ENCODE measurements at regions not wholly inside any gene's neighbourhood (a gene's known extent, or its start where the extent isn't known, plus 50 kb on each side); places are given as distances from the start of the nearest gene placed in this dataset.

DNA sequence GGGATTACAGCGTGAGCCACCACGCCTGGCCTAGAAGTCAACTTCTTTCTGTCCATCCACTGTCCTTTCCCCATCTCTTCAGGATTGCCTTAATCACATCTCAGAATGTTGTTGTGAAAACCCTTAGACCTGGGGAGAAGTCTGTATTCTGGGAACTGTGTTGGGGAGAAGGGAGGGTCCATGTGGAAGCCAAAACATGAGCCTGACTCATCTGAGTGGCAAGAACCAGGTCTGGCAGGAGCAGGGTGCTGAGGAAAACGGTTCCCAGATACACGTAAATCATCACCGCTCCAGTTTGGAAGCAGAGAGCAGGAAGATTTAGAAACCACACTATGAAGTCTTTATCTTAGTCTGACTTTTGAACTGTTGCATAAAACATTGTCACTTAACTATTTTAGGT is 245.6 kb upstream of the RGS6 start (continued):
- TF ChIP-seq ETS1 (IDR thresholded peaks at IDR 0.05), result no peak
- no peak for TF ChIP-seq POLR2AphosphoS5 (IDR thresholded peaks at IDR 0.05; ENCODE audit: low read depth)
- TF ChIP-seq STAT1 (IDR thresholded peaks at IDR 0.05; ENCODE audit: unreplicated experiment), result no peak
- TF ChIP-seq ZNF331 (CRISPR knock-in tag; IDR thresholded peaks at IDR 0.05; ENCODE audit: low read depth), result no peak

- H3K4me3 ChIP-seq, result no peak overlapping the region
- no peak overlapping the region for H3K4me2 ChIP-seq
- no peaks in the 10 kb centered on the region for H3K79me2 ChIP-seq (replicated peaks; ENCODE audit: insufficient read depth)
- H3K27me3 Mint-ChIP-seq (ENCODE audit: insufficient read depth, low read depth, poor library complexity), result peaks cover 8% of the 10 kb centered on the region
- H3K4me1 Mint-ChIP-seq, result no peaks in the 10 kb centered on the region
- H3K9me2 ChIP-seq (ENCODE audit: insufficient read depth), result no peaks in the 10 kb centered on the region
- no peaks in the 10 kb centered on the region for H3K36me3 ChIP-seq (ENCODE audit: insufficient read depth)
- peaks cover 26% of the 10 kb centered on the region for H3K36me3 Mint-ChIP-seq (ENCODE audit: low read depth)
- no peaks in the 10 kb centered on the region for H3K27me3 ChIP-seq (ENCODE audit: insufficient read depth)
- no peak overlapping the region for H2AFZ ChIP-seq
- H3K4me3 Mint-ChIP-seq, result no peak overlapping the region
- TF ChIP-seq ETS1 (IDR thresholded peaks at IDR 0.05) (no peak), EZH2 (IDR thresholded peaks at IDR 0.05; ENCODE audit: low read depth, unreplicated experiment) (no peak)
- no peaks in the 10 kb centered on the region for H3F3A ChIP-seq (replicated peaks; ENCODE audit: low read depth)
- peaks cover 7% of the 10 kb centered on the region for H4K20me1 ChIP-seq (replicated peaks; ENCODE audit: insufficient read depth)
- H3K4me1 ChIP-seq (ENCODE audit: insufficient read depth), result no peaks in the 10 kb centered on the region
- H3K27ac ChIP-seq (ENCODE audit: low read depth), result no peak overlapping the region
- DNase-seq (ENCODE audit: low spot score) (no peak), ATAC-seq (no peak)
- no peak overlapping the region for H3K27ac Mint-ChIP-seq
- no peaks in the 10 kb centered on the region for H3K9me3 Mint-ChIP-seq
These were observed 244.9 kb upstream of the RGS6 start for GRCh38 chr14:71687166-71687831.

- Mint-ChIP-seq H3K27ac (no peak overlapping the region), H3K4me3 (no peak overlapping the region), H3K27me3 (ENCODE audit: insufficient read depth, low read depth, poor library complexity) (peaks cover 8% of the 10 kb centered on the region), H3K4me1 (no peaks in the 10 kb centered on the region), H3K36me3 (ENCODE audit: low read depth) (peaks cover 26% of the 10 kb centered on the region), H3K9me3 (no peaks in the 10 kb centered on the region)
- H3K79me2 ChIP-seq (replicated peaks; ENCODE audit: insufficient read depth), result no peaks in the 10 kb centered on the region
- H2AFZ ChIP-seq, result no peak overlapping the region
- no peaks in the 10 kb centered on the region for H3K36me3 ChIP-seq (ENCODE audit: insufficient read depth)
- no peak overlapping the region for H3K4me2 ChIP-seq
- H3F3A ChIP-seq (replicated peaks; ENCODE audit: low read depth), result no peaks in the 10 kb centered on the region
- ATAC-seq, result no peak
- H3K9me2 ChIP-seq (ENCODE audit: insufficient read depth), result no peaks in the 10 kb centered on the region
- no peaks in the 10 kb centered on the region for H3K4me1 ChIP-seq (ENCODE audit: insufficient read depth)
- no peak for DNase-seq (ENCODE audit: low spot score)
- no peaks in the 10 kb centered on the region for H3K27me3 ChIP-seq (ENCODE audit: insufficient read depth)
- no peak for TF ChIP-seq POLR2AphosphoS5 (IDR thresholded peaks at IDR 0.05; ENCODE audit: low read depth)
- TF ChIP-seq EZH2 (IDR thresholded peaks at IDR 0.05; ENCODE audit: low read depth, unreplicated experiment), result no peak
- no peak for TF ChIP-seq CREB1 (CRISPR knock-in tag; IDR thresholded peaks at IDR 0.05; ENCODE audit: low read depth)
- no peak for TF ChIP-seq CTCF (conservative IDR thresholded peaks at IDR 0.05; ENCODE audit: low read depth in 2 of 2)
- no peak for TF ChIP-seq EZH2phosphoT487 (IDR thresholded peaks at IDR 0.05; ENCODE audit: unreplicated experiment)
- no peak for TF ChIP-seq ZNF114 (CRISPR knock-in tag; IDR thresholded peaks at IDR 0.05)
- H3K4me3 ChIP-seq, result no peak overlapping the region
- no peak overlapping the region for H3K27ac ChIP-seq (ENCODE audit: low read depth)
- no peaks in the 10 kb centered on the region for H4K20me1 ChIP-seq (replicated peaks; ENCODE audit: insufficient read depth)
These were observed 243.7 kb upstream of the RGS6 start for GRCh38 chr14:71688576-71688975.

Data from GM23338 (cell line).